GM19468 (cell line): ENCODE measurements at regions not wholly inside any gene's neighbourhood (a gene's known extent, or its start where the extent isn't known, plus 50 kb on each side); places are given as distances from the start of the nearest gene placed in this dataset.

Source experiments
- ATAC-seq: cut with Tn5 transposase; IDR thresholded peaks from one replicate; pipeline ENCODE4 v1.9.1; 2021; ENCODE audit warnings: mild to moderate bottlenecking, moderate library complexity, moderate number of reproducible peaks; ENCODE audit not compliant: unreplicated experiment; ENCODE audit errors: extremely low read depth

DNA sequence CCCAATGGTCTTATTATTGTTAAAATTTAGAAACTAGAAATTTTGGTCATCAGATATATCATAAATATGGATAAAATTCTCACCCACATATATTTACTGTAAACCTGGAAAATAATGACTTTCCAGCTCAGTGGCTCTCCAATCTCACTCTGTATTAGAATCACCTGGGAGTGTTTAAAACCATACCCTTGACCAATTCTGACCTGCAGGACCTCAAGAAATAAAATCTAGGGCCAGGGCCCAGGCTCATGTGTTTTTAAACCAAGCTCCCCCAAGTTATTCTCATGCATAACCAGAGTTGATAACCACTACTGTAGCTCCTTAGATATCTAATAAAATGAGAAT, 372.1 kb downstream of the SHQ1 start:
- ATAC-seq = no peak

DNA sequence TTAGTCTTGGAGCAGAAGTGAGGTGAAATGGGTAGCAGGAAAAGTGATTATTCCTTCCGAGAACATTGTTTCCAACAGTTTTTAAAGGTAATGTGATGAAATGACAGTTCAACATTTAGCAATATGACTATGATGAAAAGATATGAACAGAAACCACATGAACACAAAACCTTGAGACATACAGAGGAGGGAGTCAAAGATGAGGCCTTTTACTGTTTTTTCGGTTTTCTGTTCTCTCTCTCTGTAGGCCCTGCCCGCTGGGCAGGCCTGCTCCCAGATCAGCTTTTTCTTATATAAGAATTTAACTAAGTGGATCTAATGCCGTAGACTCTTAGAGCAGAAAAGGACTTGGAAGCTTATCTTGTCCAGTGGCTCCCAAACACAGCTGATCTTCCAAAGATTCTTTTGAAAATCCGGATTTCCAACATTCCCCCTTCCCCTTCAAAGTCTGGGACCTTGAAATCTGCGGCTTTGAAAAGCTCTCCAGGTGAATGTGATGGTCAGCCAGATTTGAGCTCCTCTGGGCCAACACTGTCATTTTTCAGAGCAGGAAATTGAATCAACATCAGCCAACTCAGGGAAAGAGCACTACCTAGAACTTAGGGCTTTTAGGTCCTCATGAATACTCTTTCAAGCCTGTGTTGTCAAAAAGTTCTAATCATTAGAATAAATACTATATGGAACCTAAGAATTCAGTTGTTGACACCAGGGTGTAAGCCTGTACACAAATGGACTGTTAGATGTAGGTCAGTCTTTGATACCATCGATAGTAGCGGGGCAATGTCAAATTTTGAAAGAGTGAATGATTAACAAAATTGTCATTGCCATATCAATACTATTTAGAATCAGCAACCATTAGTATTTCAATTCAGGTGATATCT, 372.7 kb downstream of the SHQ1 start:
- ATAC-seq = no peak

GRCh38 chr3:72474775-72475174, 373.5 kb downstream of the SHQ1 start:
- ATAC-seq = no peak

GRCh38 chr3:72473156-72473555, 375.1 kb downstream of the SHQ1 start:
- ATAC-seq = peak; percentile 93

DNA sequence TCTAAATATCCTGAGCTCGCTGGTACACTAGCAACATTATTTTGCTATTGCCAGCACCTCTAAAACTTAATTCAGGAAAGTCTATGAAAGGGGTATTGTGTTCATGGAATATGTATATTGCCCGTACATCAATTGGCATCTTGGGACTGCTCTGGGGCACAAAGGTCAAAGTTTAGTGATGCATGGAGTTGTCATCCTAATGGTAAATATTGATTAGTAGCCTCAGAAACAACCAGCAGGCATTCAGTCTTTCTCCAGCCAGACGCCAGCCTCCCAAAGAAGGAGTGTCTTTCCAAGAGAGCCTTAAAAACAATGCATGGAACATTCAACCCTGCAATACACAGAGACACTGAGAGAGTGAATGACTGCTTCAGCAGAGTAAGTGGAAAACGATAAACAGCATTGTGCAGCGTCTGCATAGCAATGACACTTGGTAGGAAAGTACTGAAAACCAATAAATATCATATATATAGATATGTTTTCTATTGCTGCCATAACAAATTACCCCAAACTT, 377.3 kb downstream of the SHQ1 start:
- no peak for ATAC-seq

GRCh38 chr3:72465853-72466252, 382.4 kb downstream of the SHQ1 start:
- ATAC-seq = no peak

- ATAC-seq = no peak
Measured at GRCh38 chr3:72463083-72463482, 385.2 kb downstream of the SHQ1 start.

DNA sequence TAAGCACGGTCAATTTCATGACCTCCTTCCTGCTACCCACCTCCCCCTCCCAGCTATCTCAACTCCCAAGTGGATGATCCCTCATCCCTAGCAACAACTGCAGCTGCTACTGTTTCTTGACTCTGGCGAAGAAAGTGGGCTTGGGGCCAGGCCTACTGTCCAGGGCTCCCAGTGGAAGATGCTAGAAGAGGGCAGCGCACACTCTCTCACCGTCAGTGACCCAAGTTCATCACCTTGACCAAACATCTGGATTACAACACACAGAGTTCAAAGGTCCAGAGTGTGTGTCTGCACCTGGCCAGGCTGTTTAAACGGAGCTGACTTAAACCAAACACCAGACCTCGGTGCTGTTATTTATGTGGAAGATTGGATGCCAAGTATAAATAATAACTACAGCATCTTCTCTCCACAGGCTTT, 385.6 kb downstream of the SHQ1 start:
- ATAC-seq = no peak

- no peak for ATAC-seq
Measured at GRCh38 chr3:72461787-72462186, 386.5 kb downstream of the SHQ1 start.

DNA sequence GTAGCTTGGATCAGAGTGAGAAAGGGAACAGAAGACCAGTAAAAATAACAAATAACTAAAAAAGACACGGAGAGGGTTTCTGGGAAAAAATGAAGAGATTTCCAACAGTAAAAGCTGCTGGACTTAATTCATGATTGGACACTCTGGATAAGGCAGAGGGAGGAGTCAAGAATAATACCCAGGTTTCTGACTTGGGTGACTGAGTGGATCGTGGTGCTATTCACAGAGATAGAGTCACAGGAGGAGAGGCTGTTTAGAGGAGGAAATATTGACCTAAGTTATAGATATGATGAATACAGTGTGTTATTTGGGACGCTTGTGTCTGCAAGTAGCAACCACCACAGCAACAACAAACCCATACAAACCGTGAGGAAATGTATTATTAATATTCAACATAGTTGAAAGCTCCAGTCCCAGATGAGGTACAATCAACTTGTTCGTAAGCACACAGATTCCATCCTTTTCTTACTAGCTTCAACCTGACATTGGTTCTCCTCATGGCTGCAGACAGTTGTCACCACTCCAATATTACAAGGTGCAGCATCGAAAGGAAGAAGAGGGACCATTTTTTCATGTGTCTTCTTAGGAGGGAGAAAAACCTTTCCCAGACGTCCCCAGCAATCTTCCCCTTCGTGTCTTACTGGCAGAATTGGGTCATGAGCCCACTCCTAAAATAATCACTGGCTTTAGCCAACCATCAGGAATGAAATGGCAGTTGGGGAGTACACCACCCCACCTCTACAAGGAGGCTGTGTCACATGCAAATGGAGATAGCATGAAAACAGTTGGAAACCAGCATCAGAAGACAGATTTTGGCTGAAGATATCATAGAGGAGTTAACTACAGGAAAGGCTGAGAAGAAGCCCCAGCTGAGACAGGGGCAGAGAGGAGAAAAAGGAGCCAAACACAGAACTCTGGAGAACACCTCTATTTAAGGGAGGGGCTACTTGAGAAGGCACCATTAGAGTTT, 387.8 kb downstream of the SHQ1 start:
- ATAC-seq = no peak

GRCh38 chr3:72459588-72459987, 388.7 kb downstream of the SHQ1 start:
- no peak for ATAC-seq

GRCh38 chr3:72458375-72458774, 389.9 kb downstream of the SHQ1 start:
- ATAC-seq = no peak

DNA sequence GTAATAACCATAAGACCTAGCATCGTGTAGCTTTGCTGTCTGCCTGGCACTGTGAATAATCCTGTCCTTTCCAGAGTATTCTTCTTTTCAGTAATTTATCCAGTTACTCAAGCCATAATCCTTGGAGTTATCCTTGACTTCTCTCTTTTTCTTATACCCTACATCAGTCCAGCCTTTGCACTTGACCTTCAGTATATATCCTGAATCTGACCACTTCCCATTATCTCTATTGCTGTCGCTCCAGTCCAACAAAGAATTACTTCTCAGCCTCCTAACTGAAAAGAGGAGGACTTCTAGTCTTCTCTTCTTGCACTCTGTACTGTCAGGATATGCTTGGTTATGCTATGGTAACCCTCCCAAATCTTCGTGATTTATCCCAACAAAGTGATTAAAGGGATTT, 393.8 kb downstream of the SHQ1 start:
- ATAC-seq = no peak

DNA sequence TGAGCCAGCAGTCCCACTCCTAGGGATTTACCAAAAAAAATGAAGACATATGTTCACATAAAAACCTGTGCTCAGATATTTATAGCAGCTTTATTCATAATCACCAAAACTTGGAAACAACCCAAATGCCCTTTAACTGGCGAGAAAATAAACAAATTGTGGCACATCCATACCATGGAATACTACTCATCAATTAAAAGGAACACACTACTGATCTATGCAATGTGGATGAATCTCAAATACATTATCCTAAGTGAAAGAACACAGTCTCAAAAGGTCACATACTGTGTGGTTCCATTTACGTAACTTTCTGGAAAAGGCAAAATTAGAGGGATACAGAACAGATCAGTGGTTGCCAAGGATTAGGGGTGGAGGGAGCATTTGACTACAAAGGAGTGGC, 394.5 kb downstream of the SHQ1 start:
- ATAC-seq = no peak

GRCh38 chr3:72452745-72453144, 395.5 kb downstream of the SHQ1 start:
- ATAC-seq = no peak

DNA sequence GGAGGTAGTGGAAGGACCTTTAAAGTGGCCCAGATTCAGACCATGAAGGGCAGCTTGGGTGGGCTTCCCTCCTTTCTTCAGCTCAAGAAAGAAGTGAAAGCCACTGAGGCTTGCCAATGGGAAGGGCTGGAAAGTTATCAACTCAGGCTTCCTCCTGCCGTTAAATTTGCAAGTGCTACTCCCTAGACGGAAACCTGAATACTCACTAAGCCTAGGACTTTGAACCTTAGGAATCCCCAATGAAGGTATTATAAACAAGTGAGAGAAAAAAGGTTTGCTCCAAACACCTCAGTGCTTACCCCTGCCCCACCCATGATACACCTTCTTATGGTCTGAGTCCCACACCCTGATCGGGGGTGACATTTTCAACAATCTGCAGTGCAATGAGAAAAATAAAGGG, 396.4 kb downstream of the SHQ1 start:
- no peak for ATAC-seq

DNA sequence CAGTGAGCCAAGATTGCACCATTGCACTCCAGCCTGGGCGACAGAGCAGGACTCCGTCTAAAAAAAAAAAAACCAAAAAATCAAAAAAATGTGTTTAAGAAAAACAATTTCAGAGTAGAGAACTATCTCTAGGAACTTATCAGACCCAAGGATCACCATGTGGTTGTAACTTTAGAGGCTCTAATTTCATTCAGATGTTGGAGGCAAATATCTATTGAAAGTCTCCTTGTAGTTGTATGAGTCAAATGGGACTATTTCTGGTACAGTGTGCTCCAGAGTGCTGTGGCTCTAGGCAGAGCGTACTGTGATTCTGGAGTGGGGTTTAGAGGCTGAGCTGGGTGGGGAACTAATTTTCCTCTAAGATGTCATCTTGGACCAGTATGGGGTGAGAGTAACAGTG, 398.7 kb downstream of the SHQ1 start:
- no peak for ATAC-seq

DNA sequence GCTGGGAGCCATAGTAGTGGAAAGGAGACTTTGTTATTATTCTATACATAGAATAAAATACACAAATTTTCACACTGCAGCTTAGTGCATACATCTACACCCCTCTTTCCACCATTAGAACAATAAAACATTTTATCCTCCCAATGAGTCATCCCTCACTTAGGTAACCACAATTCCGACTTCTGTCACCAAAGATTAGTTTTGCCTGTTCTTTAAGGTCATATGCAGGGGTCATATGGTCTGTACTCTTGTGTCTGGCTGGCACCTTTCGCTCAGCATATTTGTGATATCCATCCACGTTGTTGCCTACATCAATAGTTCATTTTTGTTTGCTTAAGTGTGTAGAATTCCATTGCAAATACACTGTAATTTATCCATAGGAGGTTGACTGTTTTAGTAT, 399.4 kb downstream of the SHQ1 start:
- no peak for ATAC-seq

DNA sequence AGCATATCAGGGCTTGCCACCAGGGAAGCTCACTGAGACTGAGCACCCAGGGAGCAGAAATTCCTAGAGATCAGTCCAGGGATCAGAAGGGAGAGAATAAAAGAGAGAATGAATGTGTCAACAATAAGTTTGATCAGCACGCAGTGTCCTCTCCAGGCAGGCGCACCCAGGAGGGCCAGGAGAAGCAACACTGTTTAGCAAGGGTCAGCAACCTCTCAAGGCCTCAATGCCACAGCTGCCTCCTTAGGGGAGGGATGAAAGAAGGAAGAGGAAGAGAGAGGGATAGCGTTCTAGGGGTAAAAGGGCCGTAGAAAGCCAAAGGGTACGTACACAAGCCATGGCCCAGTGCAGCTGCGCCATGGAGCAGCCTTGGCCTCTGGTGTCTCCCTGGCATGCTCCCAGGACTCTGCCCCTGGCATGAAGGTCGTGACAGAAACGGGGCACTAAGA, 399.8 kb downstream of the SHQ1 start:
- ATAC-seq = no peak

- ATAC-seq = peak; percentile 76
Measured at GRCh38 chr3:72447059-72447946, 400.9 kb downstream of the SHQ1 start.
